VCaP (cell line): ENCODE measurements at regions not wholly inside any gene's neighbourhood (a gene's known extent, or its start where the extent isn't known, plus 50 kb on each side); places are given as distances from the start of the nearest gene placed in this dataset.
"Not testable (repeated sequence)": the region's sequence is repeated elsewhere in the genome, so short reads cannot be mapped to it uniquely, and the experiment has no call there.

Source experiments
- H3K27ac ChIP-seq: fragments of 450-650 bp; 2 replicates; pipeline ENCODE4 v1.5.1; 2017
- CTCF ChIP-seq: fragments of 450-650 bp; conservative IDR thresholded peaks from 2 replicates; pipeline ENCODE4 v1.5.1; 2017; ENCODE audit warnings: mild to moderate bottlenecking, moderate library complexity

GRCh38 chr1:58200437-58200836, 346.1 kb downstream of the OMA1 start:
- TF ChIP-seq CTCF: no peak
- H3K27ac ChIP-seq: no peak overlapping the region

GRCh38 chr1:58197811-58198210, 348.7 kb downstream of the OMA1 start:
- H3K27ac ChIP-seq: no peak overlapping the region
- TF ChIP-seq CTCF: no peak

- H3K27ac ChIP-seq: no peak overlapping the region
- TF ChIP-seq CTCF: no peak
Measured at GRCh38 chr1:58190267-58190988, 356.1 kb downstream of the OMA1 start.

GRCh38 chr1:58189453-58189852, 357.1 kb downstream of the OMA1 start:
- TF ChIP-seq CTCF: no peak
- peak overlapping the region; percentile 30; the same call in 1 of the 2 replicates for H3K27ac ChIP-seq

GRCh38 chr1:58183286-58183685, 363.2 kb downstream of the OMA1 start:
- peak overlapping the region; percentile 87 for H3K27ac ChIP-seq
- TF ChIP-seq CTCF: no peak

GRCh38 chr1:58180537-58180936, 366.0 kb downstream of the OMA1 start:
- H3K27ac ChIP-seq: no peak overlapping the region
- no peak for TF ChIP-seq CTCF

GRCh38 chr1:58169160-58169559, 377.4 kb downstream of the OMA1 start:
- not testable (repeated sequence) for H3K27ac ChIP-seq

- H3K27ac ChIP-seq: not testable (repeated sequence)
Measured at GRCh38 chr1:58167131-58167530, 379.4 kb downstream of the OMA1 start.

GRCh38 chr1:58166417-58166816, 380.1 kb downstream of the OMA1 start:
- no peak overlapping the region for H3K27ac ChIP-seq

More at GRCh38 chr1:58166417-58166816, 380.1 kb downstream of the OMA1 start:
- TF ChIP-seq CTCF: no peak
